Esophagus squamous epithelium (tissue), 4 donors: ENCODE measurements at regions not wholly inside any gene's neighbourhood (a gene's known extent, or its start where the extent isn't known, plus 50 kb on each side); places are given as distances from the start of the nearest gene placed in this dataset.

ENCODE experiments used
- CTCF ChIP-seq, 6 experiments: fragments of 450-650 bp in 4 of 6; fragments of 200-600 bp in 2 of 6; sonication (generic) in 2 of 6; IDR thresholded peaks; one replicate each; pipeline ENCODE4 v1.5.1; 2016 to 2019; ENCODE audit warnings: antibody characterized with exemption in 6 of 6, mild to moderate bottlenecking in 4 of 6, moderate library complexity in 4 of 6
- POLR2A ChIP-seq, 4 donors: fragments of 450-650 bp; IDR thresholded peaks; one replicate each; pipeline ENCODE4 v1.6.1; 2017; ENCODE audit warnings: antibody characterized with exemption in 4 of 4, mild to moderate bottlenecking in 4 of 4, moderate library complexity in 3 of 4

GRCh38 chr10:111142092-111142768, 65.4 kb downstream of the ADRA2A start:
- no peak for TF ChIP-seq CTCF (IDR thresholded peaks at IDR 0.05)
- TF ChIP-seq POLR2A (IDR thresholded peaks at IDR 0.05): no peak
